Osteocyte (in vitro differentiated cells): ENCODE measurements at regions not wholly inside any gene's neighbourhood (a gene's known extent, or its start where the extent isn't known, plus 50 kb on each side); places are given as distances from the start of the nearest gene placed in this dataset.

ENCODE experiments used
- DNase-seq: peaks from one replicate; pipeline ENCODE4 v3.0.0; 2021; ENCODE audit warnings: mixed read lengths; ENCODE audit not compliant: unreplicated experiment; ENCODE audit errors: extremely low spot score
- H3K27ac Mint-ChIP-seq: one replicate; pipeline ENCODE4 v1.8.0; 2021; ENCODE audit warnings: mild to moderate bottlenecking, mixed read lengths; ENCODE audit not compliant: unreplicated experiment
- H3K27me3 Mint-ChIP-seq: one replicate; pipeline ENCODE4 v1.8.0; 2021; ENCODE audit warnings: mixed read lengths; ENCODE audit not compliant: unreplicated experiment
- H3K36me3 Mint-ChIP-seq: one replicate; pipeline ENCODE4 v1.8.0; 2021; ENCODE audit warnings: mixed read lengths; ENCODE audit not compliant: unreplicated experiment
- H3K4me1 Mint-ChIP-seq: one replicate; pipeline ENCODE4 v1.8.0; 2021; ENCODE audit warnings: mixed read lengths; ENCODE audit not compliant: unreplicated experiment
- H3K4me3 Mint-ChIP-seq: one replicate; pipeline ENCODE4 v1.8.0; 2021; ENCODE audit warnings: mild to moderate bottlenecking, moderate library complexity, mixed read lengths; ENCODE audit not compliant: unreplicated experiment
- H3K9me3 Mint-ChIP-seq: one replicate; pipeline ENCODE4 v1.8.0; 2021; ENCODE audit warnings: mixed read lengths; ENCODE audit not compliant: unreplicated experiment
- TF ChIP-seq, protein P1 (sequence below): fragments of 200-600 bp; sonication (generic); IDR thresholded peaks from 2 replicates; pipeline ENCODE4 v1.5.0; 2021; ENCODE audit warnings: antibody characterized with exemption, mild to moderate bottlenecking, moderate library complexity

GRCh38 chr6:168961264-168961656, 292.4 kb downstream of the THBS2 start:
- no peak overlapping the region for H3K4me3 Mint-ChIP-seq

DNA sequence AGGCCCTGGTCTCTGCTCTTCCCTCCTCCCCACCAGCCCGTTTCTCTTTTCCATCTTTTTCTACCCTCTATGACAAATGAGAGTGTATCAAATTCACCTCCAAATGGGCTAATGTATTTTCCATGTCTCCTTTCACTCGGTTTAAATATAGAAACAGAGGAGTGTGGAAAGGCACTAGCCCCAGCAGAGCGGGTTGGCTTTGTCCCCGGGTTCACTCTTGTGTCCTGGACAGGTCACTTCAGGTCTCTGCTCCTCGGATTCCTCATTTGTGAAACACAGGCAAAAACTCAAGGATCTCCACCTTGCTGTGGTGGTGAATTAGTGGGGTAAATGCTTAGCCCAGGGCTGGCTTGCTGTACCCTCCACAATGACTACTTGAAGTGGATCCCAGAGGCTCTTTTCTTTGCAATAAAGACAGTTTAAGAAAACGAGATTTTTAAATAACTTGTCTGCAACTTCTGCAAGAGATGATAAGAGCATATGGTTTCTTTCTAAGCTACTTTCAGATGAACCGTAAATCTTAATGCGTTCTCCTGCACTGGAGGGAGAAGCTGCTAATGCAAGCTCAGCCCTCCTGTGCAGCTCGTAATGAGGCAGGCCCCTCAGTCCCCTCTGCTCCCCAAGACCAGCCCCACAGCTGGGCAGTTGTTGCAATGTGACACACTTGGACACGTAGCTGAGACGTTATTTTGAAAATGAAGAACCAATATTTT, 292.9 kb downstream of the THBS2 start:
- H3K27me3 Mint-ChIP-seq = no peaks in the 10 kb centered on the region
- peaks cover 12% of the 10 kb centered on the region for H3K9me3 Mint-ChIP-seq
- H3K4me3 Mint-ChIP-seq = no peak overlapping the region
- H3K27ac Mint-ChIP-seq = no peak overlapping the region
- H3K36me3 Mint-ChIP-seq = peaks cover 8% of the 10 kb centered on the region
- H3K4me1 Mint-ChIP-seq = peaks cover 30% of the 10 kb centered on the region
- TF ChIP-seq, protein P1, sequence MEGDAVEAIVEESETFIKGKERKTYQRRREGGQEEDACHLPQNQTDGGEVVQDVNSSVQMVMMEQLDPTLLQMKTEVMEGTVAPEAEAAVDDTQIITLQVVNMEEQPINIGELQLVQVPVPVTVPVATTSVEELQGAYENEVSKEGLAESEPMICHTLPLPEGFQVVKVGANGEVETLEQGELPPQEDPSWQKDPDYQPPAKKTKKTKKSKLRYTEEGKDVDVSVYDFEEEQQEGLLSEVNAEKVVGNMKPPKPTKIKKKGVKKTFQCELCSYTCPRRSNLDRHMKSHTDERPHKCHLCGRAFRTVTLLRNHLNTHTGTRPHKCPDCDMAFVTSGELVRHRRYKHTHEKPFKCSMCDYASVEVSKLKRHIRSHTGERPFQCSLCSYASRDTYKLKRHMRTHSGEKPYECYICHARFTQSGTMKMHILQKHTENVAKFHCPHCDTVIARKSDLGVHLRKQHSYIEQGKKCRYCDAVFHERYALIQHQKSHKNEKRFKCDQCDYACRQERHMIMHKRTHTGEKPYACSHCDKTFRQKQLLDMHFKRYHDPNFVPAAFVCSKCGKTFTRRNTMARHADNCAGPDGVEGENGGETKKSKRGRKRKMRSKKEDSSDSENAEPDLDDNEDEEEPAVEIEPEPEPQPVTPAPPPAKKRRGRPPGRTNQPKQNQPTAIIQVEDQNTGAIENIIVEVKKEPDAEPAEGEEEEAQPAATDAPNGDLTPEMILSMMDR = no peak
- no peak for DNase-seq

More at GRCh38 chr6:168961264-168961656, 292.4 kb downstream of the THBS2 start:
- TF ChIP-seq, protein P1 = no peak
- Mint-ChIP-seq H3K9me3 (peaks cover 12% of the 10 kb centered on the region), H3K36me3 (peaks cover 8% of the 10 kb centered on the region), H3K4me1 (peaks cover 26% of the 10 kb centered on the region), H3K27me3 (no peaks in the 10 kb centered on the region), H3K27ac (no peak overlapping the region)
- DNase-seq = no peak

DNA sequence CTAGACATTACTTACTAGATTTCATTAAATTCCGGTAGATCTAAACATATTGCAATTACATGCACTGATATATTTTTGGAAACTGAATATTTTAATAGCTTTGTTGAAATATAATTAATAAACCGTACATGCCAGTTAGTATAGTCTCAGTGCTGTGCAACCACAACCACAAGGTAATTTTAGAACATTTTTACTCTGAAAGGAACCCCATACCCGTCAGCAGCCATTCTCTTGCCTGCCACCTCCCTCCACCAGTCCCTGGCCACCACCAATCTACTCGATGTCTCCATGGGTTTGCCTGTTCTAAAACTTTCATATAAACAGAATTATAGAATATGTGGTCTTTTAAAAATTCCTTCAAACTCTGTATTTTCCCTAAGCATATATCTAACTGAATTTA, 293.9 kb downstream of the THBS2 start:
- peaks cover 8% of the 10 kb centered on the region for H3K36me3 Mint-ChIP-seq
- H3K9me3 Mint-ChIP-seq = peaks cover 9% of the 10 kb centered on the region
- no peaks in the 10 kb centered on the region for H3K27me3 Mint-ChIP-seq
- H3K4me1 Mint-ChIP-seq = peaks cover 32% of the 10 kb centered on the region
- no peak for DNase-seq
- TF ChIP-seq, protein P1 = no peak
- no peak overlapping the region for H3K27ac Mint-ChIP-seq
- H3K4me3 Mint-ChIP-seq = no peak overlapping the region

DNA sequence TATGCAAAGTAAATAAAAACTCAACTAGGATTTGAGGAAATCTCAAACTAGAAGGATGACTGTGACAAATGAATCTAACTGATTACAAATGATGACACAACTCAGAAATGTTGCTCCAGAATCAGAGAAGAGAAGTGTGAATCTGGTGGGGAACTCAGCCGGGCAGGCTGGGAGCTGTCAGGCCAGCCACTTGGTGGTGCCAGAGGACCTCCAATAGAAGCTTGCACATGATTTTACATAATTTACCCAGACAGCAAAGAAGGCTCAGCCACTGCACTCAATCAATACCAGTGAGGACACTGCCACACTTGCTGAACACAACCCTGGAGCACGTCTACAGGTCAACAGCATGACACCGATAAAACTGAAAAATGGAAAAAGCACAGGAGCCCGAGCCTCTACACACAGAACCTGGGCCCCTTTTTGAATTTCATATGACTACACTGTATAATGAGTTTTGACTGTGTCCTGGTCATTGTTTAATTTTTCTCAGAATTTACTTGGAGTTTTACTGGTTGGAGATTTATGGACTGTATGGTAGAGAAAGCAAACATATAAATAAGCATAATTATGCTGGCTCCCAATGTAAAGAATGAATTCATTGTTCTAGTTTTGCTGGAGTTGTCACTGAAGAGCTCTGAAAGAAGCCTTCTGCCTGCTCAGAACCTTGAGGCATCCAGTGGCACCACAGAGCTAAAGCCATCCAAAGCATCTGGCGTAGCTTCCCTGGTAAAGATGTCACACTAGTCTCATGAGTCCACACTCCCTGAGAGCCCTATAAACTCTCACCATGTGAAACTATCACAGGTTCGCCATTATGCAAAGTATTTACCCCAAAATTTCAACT, 296.5 kb downstream of the THBS2 start:
- H3K4me3 Mint-ChIP-seq = no peak overlapping the region
- peaks cover 8% of the 10 kb centered on the region for H3K36me3 Mint-ChIP-seq

More for the DNA sequence above, 296.5 kb downstream of the THBS2 start:
- TF ChIP-seq, protein P1 = peak; percentile 96
- peaks cover 9% of the 10 kb centered on the region for H3K9me3 Mint-ChIP-seq
- DNase-seq = no peak
- peak overlapping the region; percentile 86 for H3K27ac Mint-ChIP-seq
- peaks cover 6% of the 10 kb centered on the region for H3K27me3 Mint-ChIP-seq
- peaks cover 20% of the 10 kb centered on the region for H3K4me1 Mint-ChIP-seq
